A673 (cell line): ENCODE measurements at regions not wholly inside any gene's neighbourhood (a gene's known extent, or its start where the extent isn't known, plus 50 kb on each side); places are given as distances from the start of the nearest gene placed in this dataset.

Source experiments
- BruUV-seq: library from RNA; stranded (reverse); fragments of 400-500 nt; replicated peaks from 2 replicates; lab custom pipeline; 2021; lab: Mats Ljungman, UMichigan
- CTCF ChIA-PET: fragments of 300-600 bp; sonication (Branson Sonifier 250); formaldehyde crosslinking; loops from one replicate; lab custom pipeline; 2022; ENCODE audit warnings: antibody characterized with exemption; lab: Charles Lee
- POLR2A ChIA-PET: fragments of 300-600 bp; sonication (Branson Sonifier 250); formaldehyde crosslinking; loops from one replicate; lab custom pipeline; 2022; ENCODE audit warnings: antibody characterized with exemption; ENCODE audit not compliant: low non-redundant PET; lab: Charles Lee
- DNase-seq: peaks from one replicate; pipeline ENCODE4 v3.0.0-alpha.2; 2015; ENCODE audit warnings: low spot score
- H3K27ac ChIP-seq: fragments of 200-600 bp; sonication (generic); 2 replicates; pipeline ENCODE4 v1.5.1; 2016; ENCODE audit warnings: mixed run types, low read depth, mild to moderate bottlenecking, mixed read lengths, antibody characterized with exemption, low read length; ENCODE audit not compliant: poor library complexity, severe bottlenecking
- H3K27me3 ChIP-seq: fragments of 200-600 bp; sonication (generic); replicated peaks from 2 replicates; pipeline ENCODE4 v1.6.1; 2017; ENCODE audit warnings: mixed run types, low read depth, mild to moderate bottlenecking, mixed read lengths, antibody characterized with exemption, low read length; ENCODE audit not compliant: insufficient read depth, poor library complexity
- H3K36me3 ChIP-seq: fragments of 200-600 bp; sonication (generic); 2 replicates; pipeline ENCODE4 v1.6.1; 2016; ENCODE audit warnings: mixed run types, mild to moderate bottlenecking, mixed read lengths, antibody characterized with exemption, low read length; ENCODE audit not compliant: insufficient read depth, poor library complexity, severe bottlenecking
- H3K4me1 ChIP-seq: fragments of 200-600 bp; sonication (generic); 2 replicates; pipeline ENCODE4 v1.6.1; 2017; ENCODE audit warnings: mixed run types, mild to moderate bottlenecking, mixed read lengths, antibody characterized with exemption, low read length; ENCODE audit not compliant: insufficient read depth, poor library complexity, severe bottlenecking
- H3K4me3 ChIP-seq: fragments of 200-600 bp; sonication (generic); 2 replicates; pipeline ENCODE4 v1.5.1; 2016; ENCODE audit warnings: low read depth, mixed run types, mild to moderate bottlenecking, mixed read lengths, low read length; ENCODE audit not compliant: poor library complexity, severe bottlenecking
- H3K9me3 ChIP-seq: fragments of 200-600 bp; sonication (generic); 2 replicates; pipeline ENCODE4 v1.6.1; 2016; ENCODE audit warnings: mixed run types, low read depth, mild to moderate bottlenecking, mixed read lengths, antibody characterized with exemption, low read length; ENCODE audit not compliant: poor library complexity, severe bottlenecking
- CTCF ChIP-seq: fragments of 300-800, 200-600 bp; sonication (generic); conservative IDR thresholded peaks from 2 replicates; pipeline ENCODE4 v1.5.1; 2017; ENCODE audit warnings: low read depth, mild to moderate bottlenecking, antibody characterized with exemption, low read length, moderate library complexity, mixed read lengths
- EZH2 ChIP-seq: fragments of 200-600 bp; sonication (generic); IDR thresholded peaks from 2 replicates; pipeline ENCODE4 v1.6.1; 2017; ENCODE audit warnings: borderline replicate concordance, low read depth, mild to moderate bottlenecking, mixed read lengths, antibody characterized with exemption, low read length; ENCODE audit not compliant: poor library complexity, severe bottlenecking
- intact Hi-C: fragments of 100-400 bp; cut with micrococcal nuclease; formaldehyde crosslinking; loops from one replicate; pipeline ENCODE4 v1.10.0; 2022; ENCODE audit not compliant: unreplicated experiment

- peaks cover 13% of the 10 kb centered on the region for H3K27me3 ChIP-seq
- TF ChIP-seq CTCF: no peak
- no peak for TF ChIP-seq EZH2
- DNase-seq: no peak
- no peak overlapping the region for H3K27ac ChIP-seq
- peaks cover 3% of the 10 kb centered on the region for H3K9me3 ChIP-seq
- H3K4me1 ChIP-seq: no peaks in the 10 kb centered on the region
- no peaks in the 10 kb centered on the region for H3K36me3 ChIP-seq
- POLR2A ChIA-PET: interaction anchor here (0.6 kb wide), 1 partner anchor 463 kb away, joined by 7 read pairs; no protein-coding TSS in a partner anchor
- intact Hi-C loops: no loop called here
- no peak overlapping the region for H3K4me3 ChIP-seq
- CTCF ChIA-PET: no interaction called here
- BruUV-seq: no TSS peak
Measured at GRCh38 chr2:238659231-238659630, 188.7 kb upstream of the TWIST2 start.

GRCh38 chr2:238663586-238663985 is 184.3 kb upstream of the TWIST2 start:
- H3K36me3 ChIP-seq: no peaks in the 10 kb centered on the region
- intact Hi-C loops: no loop called here
- peaks cover 3% of the 10 kb centered on the region for H3K9me3 ChIP-seq
- no peak for DNase-seq
- peaks cover 32% of the 10 kb centered on the region for H3K27me3 ChIP-seq
- ChIA-PET POLR2A (no interaction called here), CTCF (no interaction called here)
- no TSS peak for BruUV-seq
- no peak overlapping the region for H3K27ac ChIP-seq
- H3K4me3 ChIP-seq: no peak overlapping the region
- no peak for TF ChIP-seq CTCF
- no peak for TF ChIP-seq EZH2
- H3K4me1 ChIP-seq: no peaks in the 10 kb centered on the region

- H3K36me3 ChIP-seq: no peaks in the 10 kb centered on the region
- POLR2A ChIA-PET: no interaction called here
- H3K4me1 ChIP-seq: no peaks in the 10 kb centered on the region
- H3K4me3 ChIP-seq: no peak overlapping the region
- CTCF ChIA-PET: no interaction called here
- DNase-seq: no peak
- peaks cover 32% of the 10 kb centered on the region for H3K27me3 ChIP-seq
- no peak overlapping the region for H3K27ac ChIP-seq
- intact Hi-C loops: no loop called here
- TF ChIP-seq CTCF (no peak), EZH2 (no peak)
- no TSS peak for BruUV-seq
- peaks cover 3% of the 10 kb centered on the region for H3K9me3 ChIP-seq
Measured at GRCh38 chr2:238665919-238666318, 182.0 kb upstream of the TWIST2 start.
